ENCODE measurements at regions not wholly inside any gene's neighbourhood (a gene's known extent, or its start where the extent isn't known, plus 50 kb on each side); places are given as distances from the start of the nearest gene placed in this dataset.

- no peak for DNase-seq (ENCODE audit: low read depth)
- ChIA-PET CTCF (no interaction called here), POLR2A (no interaction called here)
- no peaks in the 10 kb centered on the region for H3K36me3 ChIP-seq (ENCODE audit: control insufficient read depth, insufficient read depth, low read length)
- TF ChIP-seq CTCF (IDR thresholded peaks at IDR 0.05; ENCODE audit: insufficient read depth, low read depth, low read length) = no peak
- no peaks in the 10 kb centered on the region for H3K27me3 ChIP-seq (ENCODE audit: control insufficient read depth, insufficient read depth, low read length)
- H3K4me3 ChIP-seq (ENCODE audit: low read depth, low read length) = no peak overlapping the region
Observed at GRCh38 chr10:4198216-4198615, 413.2 kb upstream of the KLF6 start.

GRCh38 chr10:4197676-4198075, 412.7 kb upstream of the KLF6 start:
- Histone ChIP-seq H3K4me3 (ENCODE audit: low read depth, low read length) (no peak overlapping the region), H3K27me3 (ENCODE audit: control insufficient read depth, insufficient read depth, low read length) (no peaks in the 10 kb centered on the region), H3K36me3 (ENCODE audit: control insufficient read depth, insufficient read depth, low read length) (no peaks in the 10 kb centered on the region)
- ChIA-PET CTCF (no interaction called here), POLR2A (no interaction called here)
- DNase-seq (ENCODE audit: low read depth) = no peak
- TF ChIP-seq CTCF (IDR thresholded peaks at IDR 0.05; ENCODE audit: insufficient read depth, low read depth, low read length) = no peak

- POLR2A ChIA-PET = interaction anchor here (0.5 kb wide), 1 partner anchor 113 kb away, joined by 4 read pairs; no protein-coding TSS in a partner anchor
- DNase-seq (ENCODE audit: low read depth) = no peak
- H3K36me3 ChIP-seq (ENCODE audit: control insufficient read depth, insufficient read depth, low read length) = no peaks in the 10 kb centered on the region
- no peaks in the 10 kb centered on the region for H3K27me3 ChIP-seq (ENCODE audit: control insufficient read depth, insufficient read depth, low read length)
- CTCF ChIA-PET = interaction anchor here (0.8 to 0.9 kb wide), 2 partner anchors 73 to 460 kb away, joined by 3 read pairs; no protein-coding TSS in a partner anchor
- H3K4me3 ChIP-seq (ENCODE audit: low read depth, low read length) = no peak overlapping the region
- no peak for TF ChIP-seq CTCF (IDR thresholded peaks at IDR 0.05; ENCODE audit: insufficient read depth, low read depth, low read length)
Observed at GRCh38 chr10:4196771-4197390, 411.9 kb upstream of the KLF6 start.

- no peak for DNase-seq (ENCODE audit: low read depth)
- no peaks in the 10 kb centered on the region for H3K36me3 ChIP-seq (ENCODE audit: control insufficient read depth, insufficient read depth, low read length)
- no peak for TF ChIP-seq CTCF (IDR thresholded peaks at IDR 0.05; ENCODE audit: insufficient read depth, low read depth, low read length)
- ChIA-PET CTCF (interaction anchor here (0.9 kb wide), 1 partner anchor 73 kb away, joined by 3 read pairs; no protein-coding TSS in a partner anchor), POLR2A (no interaction called here)
- no peak overlapping the region for H3K4me3 ChIP-seq (ENCODE audit: low read depth, low read length)
- no peaks in the 10 kb centered on the region for H3K27me3 ChIP-seq (ENCODE audit: control insufficient read depth, insufficient read depth, low read length)
Observed at GRCh38 chr10:4196183-4196582, 411.2 kb upstream of the KLF6 start.

GRCh38 chr10:4195213-4195612, 410.2 kb upstream of the KLF6 start:
- no peak for DNase-seq (ENCODE audit: low read depth)
- POLR2A ChIA-PET = no interaction called here
- Histone ChIP-seq H3K27me3 (ENCODE audit: control insufficient read depth, insufficient read depth, low read length) (no peaks in the 10 kb centered on the region), H3K4me3 (ENCODE audit: low read depth, low read length) (no peak overlapping the region), H3K36me3 (ENCODE audit: control insufficient read depth, insufficient read depth, low read length) (no peaks in the 10 kb centered on the region)
- CTCF ChIA-PET = no interaction called here
- no peak for TF ChIP-seq CTCF (IDR thresholded peaks at IDR 0.05; ENCODE audit: insufficient read depth, low read depth, low read length)
